ENCODE measurements at regions not wholly inside any gene's neighbourhood (a gene's known extent, or its start where the extent isn't known, plus 50 kb on each side); places are given as distances from the start of the nearest gene placed in this dataset.
"Not testable (repeated sequence)": the region's sequence is repeated elsewhere in the genome, so short reads cannot be mapped to it uniquely, and the experiment has no call there.

DNA sequence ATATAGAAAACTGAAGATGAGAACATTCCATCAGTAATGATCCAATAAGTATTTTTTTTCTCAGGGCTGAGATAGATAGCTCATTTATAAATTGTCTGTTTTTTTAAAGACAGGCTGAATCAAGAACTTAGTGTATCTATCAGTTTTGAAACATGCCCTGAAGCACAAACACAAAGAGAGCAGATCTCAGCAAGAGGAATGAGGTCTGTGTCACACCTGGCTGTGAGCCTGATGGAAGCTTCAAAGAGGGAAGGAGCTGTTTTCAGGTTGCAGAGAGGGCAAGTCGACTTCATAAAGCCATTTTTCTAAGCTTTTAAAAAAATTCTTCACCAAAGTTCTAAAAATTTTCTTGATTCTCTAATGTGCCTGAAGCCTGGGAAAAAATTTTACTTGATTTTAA lies 434.9 kb downstream of the PDGFC start:
- in situ Hi-C loops (cut with HindIII; ENCODE audit: low pct_unique_long_range_greater_than_20kb, low sequenced_read_pairs), result no loop called here
- DNase-seq (ENCODE audit: low read depth, low spot score), result no peak

DNA sequence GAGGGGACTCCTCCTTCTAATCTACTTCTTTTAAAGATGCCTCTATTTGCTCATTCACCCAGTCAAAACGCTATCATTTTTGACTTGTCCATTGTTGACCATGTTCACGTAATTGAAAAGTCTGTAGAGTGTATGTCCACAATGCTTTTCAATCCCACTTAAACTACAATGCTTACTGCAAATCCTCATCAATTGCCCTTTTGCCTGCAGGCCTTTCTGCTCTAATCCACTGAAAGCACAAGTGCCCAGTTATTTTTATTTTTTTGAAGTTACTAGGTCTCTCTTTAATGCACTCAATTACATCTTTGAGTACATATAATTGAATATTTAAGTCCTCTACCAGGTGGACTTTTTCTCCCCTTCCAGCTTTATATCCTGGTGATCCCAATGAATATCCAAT lies 437.4 kb downstream of the PDGFC start:
- in situ Hi-C loops (cut with HindIII; ENCODE audit: low pct_unique_long_range_greater_than_20kb, low sequenced_read_pairs), result no loop called here
- no peak for DNase-seq (ENCODE audit: low read depth, low spot score)

DNA sequence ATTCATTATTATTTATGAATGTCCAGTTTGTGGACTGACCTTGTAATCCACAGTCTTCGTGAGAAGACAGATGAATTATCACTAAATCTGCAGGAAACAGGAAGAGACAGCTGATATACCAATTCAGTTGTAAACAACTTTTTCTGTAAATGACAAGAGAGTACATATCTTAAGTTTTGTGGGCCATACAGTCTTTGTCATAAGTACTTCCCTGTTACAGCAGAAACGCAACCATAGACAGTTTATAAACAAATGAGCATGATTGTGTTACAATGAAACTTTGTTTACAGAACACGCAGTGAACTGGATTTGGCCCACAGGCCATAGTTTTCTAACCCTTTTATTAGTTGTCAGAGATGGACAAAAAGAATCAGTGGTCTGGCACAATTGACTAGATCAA lies 443.4 kb downstream of the PDGFC start:
- in situ Hi-C loops (cut with HindIII; ENCODE audit: low pct_unique_long_range_greater_than_20kb, low sequenced_read_pairs), result no loop called here
- DNase-seq (ENCODE audit: low read depth, low spot score), result no peak

DNA sequence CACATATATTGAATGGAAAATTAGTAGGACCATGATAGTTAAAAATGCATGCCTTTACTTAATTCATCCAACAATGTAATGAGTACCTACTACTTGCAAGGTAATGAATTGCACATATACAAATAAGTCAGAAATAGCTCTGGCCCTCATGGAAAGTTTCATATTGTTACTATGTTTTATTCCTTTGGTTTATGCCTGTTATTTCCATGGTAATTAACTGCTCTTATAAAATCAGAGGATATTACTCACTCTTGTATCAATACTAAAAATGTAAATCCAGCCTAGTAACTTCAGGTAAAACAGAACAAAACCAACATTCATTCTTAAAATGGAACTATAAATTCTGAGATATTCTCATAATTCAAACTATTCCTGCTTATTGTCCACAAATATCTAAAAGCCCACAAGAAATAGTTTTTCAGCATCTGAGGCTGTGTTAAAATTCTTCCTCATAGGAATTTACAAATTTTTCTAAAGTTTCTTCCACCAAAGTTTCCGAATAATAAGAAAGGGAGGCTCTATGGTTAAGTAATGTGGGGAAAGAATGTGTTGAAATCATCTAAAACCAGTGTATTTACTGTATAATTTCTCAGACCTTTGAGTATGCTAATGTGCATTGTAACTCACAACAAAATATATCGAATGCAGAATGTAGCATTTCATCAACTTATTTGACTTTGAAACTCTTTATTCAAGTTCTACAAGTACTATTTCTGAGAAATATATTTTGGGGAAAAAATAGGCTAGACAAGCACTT lies 444.2 kb downstream of the PDGFC start:
- in situ Hi-C loops (cut with HindIII; ENCODE audit: low pct_unique_long_range_greater_than_20kb, low sequenced_read_pairs), result no loop called here

DNA sequence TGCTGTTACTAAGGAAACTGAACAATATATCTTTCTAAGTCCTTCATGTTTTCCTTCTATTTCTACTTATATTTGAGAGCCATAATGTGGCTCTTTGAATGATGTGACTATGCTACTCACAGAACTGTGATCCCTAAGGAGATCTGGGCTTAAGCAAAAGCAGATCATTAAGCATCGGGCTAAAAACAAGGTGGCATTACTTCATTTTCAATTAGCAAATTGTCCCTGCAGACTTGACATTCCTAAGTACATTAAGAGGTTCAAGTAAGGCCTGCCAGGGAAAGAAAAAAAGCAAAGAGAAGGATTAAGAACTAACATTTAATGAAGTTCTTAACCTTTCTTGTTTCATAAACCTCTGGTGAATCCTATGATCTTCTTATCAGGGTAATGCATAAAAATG lies 447.6 kb downstream of the PDGFC start:
- in situ Hi-C loops (cut with HindIII; ENCODE audit: low pct_unique_long_range_greater_than_20kb, low sequenced_read_pairs), result no loop called here
- no peak for DNase-seq (ENCODE audit: low read depth, low spot score)

More for the DNA sequence above, 444.2 kb downstream of the PDGFC start:
- no peak for DNase-seq (ENCODE audit: low read depth, low spot score)

DNA sequence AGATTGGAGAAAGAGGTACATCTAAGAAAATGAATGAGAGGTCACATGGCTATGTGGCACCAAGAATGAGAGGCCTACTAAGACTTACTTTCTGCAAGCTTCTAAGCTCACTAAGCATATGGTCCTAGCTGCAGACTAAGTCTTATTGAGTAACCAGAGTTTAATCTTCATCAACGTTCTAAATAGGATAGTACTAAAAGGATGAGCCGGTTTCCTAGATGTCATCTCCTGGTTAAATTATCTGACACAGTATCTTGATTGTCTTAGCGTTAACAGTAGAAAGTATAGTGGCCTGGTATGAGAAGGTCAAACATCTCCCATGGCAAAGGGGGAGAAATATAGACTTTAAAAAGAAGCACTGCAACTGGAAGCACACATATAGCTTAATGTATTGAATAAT lies 448.1 kb downstream of the PDGFC start:
- DNase-seq (ENCODE audit: low read depth, low spot score), result no peak
- in situ Hi-C loops (cut with HindIII; ENCODE audit: low pct_unique_long_range_greater_than_20kb, low sequenced_read_pairs), result no loop called here

DNA sequence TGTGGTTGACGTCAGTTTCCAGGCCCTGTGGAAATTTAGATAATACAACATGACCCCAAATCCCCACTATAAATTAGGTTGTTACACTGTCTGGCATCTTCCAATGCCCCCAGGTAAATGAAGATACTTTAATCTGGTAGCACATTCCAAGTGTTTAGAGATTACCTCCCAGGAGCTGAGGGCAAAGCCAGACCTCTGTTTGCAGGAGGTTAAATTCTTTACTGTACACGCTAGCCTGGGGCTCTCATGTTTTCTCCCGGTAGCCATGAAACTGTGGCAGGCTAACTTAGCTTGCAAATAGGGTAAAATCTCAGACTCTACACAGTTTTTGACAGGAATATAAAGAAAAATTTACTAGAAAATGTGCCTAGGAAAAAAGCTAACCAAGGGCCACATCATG lies 450.0 kb downstream of the PDGFC start:
- no peak for DNase-seq (ENCODE audit: low read depth, low spot score)
- in situ Hi-C loops (cut with HindIII; ENCODE audit: low pct_unique_long_range_greater_than_20kb, low sequenced_read_pairs), result no loop called here

DNA sequence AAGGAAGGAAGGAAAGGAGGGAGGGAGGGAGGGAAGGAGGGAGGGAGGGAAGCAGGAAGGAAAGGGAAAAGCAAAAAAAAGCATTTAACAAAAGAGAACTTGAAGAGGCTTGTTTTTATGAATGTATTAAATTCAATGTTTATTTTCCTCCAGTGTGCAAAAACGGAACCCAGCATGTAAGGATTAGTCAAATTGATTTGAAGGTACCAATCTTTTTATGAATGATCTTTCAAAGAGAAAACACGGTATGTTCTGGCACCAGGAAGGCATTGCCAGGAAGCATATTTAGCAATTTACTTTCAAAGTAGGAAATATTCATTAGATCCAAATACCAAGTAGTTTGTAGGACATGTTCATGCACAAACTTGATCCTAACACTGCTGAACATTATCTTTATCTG lies 453.6 kb downstream of the PDGFC start:
- in situ Hi-C loops (cut with HindIII; ENCODE audit: low pct_unique_long_range_greater_than_20kb, low sequenced_read_pairs), result no loop called here
- no peak for DNase-seq (ENCODE audit: low read depth, low spot score)

DNA sequence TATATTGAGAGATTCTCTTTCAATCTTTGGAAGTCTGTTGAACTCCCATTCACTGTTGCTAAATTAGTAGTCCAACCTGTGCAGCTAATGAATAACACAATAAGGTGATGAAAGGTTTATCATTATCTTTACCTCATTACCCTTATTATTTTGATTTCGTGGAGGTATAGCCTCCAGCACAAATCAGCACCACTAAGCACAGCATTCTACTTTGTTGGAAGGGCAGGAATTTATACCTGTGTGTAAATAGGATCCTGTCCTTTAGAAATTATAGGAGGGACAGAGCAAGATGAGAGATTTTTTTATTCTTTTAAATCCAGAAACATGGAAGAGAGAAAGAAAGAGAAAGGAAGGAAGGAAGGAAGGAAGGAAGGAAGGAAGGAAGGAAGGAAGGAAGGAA lies 454.1 kb downstream of the PDGFC start:
- DNase-seq (ENCODE audit: low read depth, low spot score), result no peak
- in situ Hi-C loops (cut with HindIII; ENCODE audit: low pct_unique_long_range_greater_than_20kb, low sequenced_read_pairs), result no loop called here

DNA sequence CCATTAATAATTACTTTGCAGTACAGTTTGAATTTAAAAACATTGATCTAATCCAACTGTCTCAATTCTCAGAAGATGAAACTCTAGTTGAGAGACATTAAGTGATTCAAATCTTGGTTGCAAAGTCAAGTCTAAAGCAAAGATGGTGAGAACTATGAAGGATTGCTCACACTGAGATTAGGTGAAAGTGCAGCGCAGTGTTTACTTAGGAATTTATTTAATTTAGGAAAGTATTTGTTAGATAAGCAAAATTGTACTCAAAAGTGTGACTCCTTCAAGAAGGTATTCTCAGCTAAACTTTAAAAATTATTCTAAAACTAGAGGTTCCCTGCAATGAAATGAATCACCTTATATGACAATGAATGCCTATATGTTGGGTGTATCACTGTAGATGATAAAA lies 454.9 kb downstream of the PDGFC start:
- DNase-seq (ENCODE audit: low read depth, low spot score), result no peak
- in situ Hi-C loops (cut with HindIII; ENCODE audit: low pct_unique_long_range_greater_than_20kb, low sequenced_read_pairs), result no loop called here

DNA sequence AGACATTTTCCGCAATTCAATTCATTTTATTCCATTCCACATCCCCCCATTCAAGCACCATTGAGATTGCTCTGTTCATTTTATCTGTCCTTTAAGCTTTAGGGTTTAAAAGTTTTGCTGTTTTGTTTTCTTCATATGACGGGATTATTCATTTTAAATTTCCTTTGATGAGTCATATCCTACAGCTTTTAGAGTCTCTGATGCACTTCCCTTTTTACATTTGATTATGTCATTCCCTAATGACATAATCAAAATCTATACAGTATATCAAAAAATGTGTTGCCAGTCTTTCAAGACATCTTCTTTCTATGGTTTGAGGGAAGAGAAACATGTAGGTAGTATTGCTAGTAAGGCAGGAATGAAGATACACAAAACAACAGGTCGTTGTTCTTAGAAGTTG lies 456.3 kb downstream of the PDGFC start:
- DNase-seq (ENCODE audit: low read depth, low spot score), result no peak
- in situ Hi-C loops (cut with HindIII; ENCODE audit: low pct_unique_long_range_greater_than_20kb, low sequenced_read_pairs), result no loop called here

DNA sequence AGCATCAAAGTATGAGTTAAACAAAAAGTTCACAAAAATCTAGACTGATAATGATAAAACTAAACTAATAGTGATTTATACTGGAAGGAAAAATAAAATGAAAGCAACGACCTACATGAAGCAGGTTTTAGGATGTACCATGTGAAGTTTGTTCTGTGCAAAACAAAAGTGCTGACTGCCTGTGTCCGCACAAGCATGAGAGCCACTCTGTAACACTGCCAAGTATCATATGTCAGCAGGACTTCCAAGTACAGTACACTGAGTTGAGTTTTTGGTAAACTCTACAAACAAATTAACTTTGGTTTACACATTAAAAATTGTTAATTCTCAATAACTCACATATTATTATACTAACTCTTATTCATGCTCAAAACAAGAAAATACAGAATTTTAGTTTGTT lies 459.0 kb downstream of the PDGFC start:
- DNase-seq (ENCODE audit: low read depth, low spot score), result no peak
- in situ Hi-C loops (cut with HindIII; ENCODE audit: low pct_unique_long_range_greater_than_20kb, low sequenced_read_pairs), result no loop called here

DNA sequence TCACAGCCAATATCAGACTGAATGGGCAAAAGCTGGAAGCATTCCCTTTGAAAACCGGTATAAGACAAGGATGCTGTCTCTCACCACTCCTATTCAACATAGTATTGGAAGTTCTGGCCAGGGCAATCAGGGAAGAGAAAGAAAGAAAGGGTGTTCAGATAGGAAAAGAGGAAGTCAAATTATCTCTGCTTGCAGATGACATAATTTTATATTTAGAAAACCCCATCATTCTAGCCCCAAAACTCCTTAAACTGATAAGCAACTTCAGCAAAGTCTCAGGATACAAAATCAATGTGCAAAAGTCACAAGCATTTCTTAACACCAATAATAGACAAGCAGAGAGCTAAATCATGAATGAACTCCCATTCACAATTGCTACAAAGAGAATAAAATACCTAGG lies 461.7 kb downstream of the PDGFC start:
- DNase-seq (ENCODE audit: low read depth, low spot score); in situ Hi-C loops (cut with HindIII; ENCODE audit: low pct_unique_long_range_greater_than_20kb, low sequenced_read_pairs): not testable (repeated sequence)

DNA sequence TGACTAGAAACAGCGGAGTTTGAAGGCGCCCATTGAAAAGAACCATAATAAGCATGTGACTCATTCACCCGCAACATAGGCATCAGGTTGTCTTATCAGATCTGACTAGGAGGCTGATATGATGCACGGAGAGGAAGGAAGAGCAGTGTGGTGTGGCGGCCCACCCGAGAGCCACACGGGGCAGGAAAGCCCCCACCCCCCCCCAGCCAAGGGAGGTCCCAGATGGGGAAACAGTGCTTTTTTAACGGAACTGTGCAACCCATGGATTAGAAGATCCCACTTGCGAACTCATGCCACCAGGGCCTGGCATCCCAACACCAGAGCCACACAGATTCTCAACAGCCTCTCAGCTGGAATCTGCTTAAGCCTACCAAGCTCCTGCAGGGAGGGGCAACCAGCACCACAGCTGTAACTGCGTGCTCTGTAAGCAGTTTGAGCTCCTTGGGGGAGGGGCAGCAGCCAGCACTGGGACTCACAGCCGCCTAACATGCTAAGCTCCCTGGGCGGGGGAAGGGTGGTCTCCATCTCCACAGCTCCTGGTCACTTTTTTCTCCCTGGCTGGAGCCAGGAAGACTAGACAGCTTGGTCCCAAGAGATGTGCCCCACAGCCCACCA lies 466.2 kb downstream of the PDGFC start:
- DNase-seq (ENCODE audit: low read depth, low spot score), result no peak
- in situ Hi-C loops (cut with HindIII; ENCODE audit: low pct_unique_long_range_greater_than_20kb, low sequenced_read_pairs), result no loop called here

DNA sequence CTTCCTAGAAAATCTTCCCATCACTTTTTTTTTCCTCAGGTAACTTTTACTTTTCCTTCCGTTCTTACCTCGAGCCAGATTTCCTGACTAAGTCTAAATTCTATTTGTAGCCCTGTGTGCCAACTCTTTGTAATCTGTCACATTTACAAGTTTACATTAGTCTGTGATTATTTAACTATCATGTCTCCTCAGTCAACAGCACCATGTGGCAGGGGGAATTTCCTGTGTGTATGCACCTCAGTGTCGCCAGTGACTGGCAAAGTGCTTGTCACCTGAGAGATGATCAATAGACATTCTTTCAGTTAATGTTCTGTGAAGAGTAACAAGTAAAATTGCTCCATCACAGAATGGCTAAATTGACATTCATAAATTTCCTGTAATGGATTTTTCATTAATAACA lies 468.5 kb downstream of the PDGFC start:
- in situ Hi-C loops (cut with HindIII; ENCODE audit: low pct_unique_long_range_greater_than_20kb, low sequenced_read_pairs), result no loop called here
- DNase-seq (ENCODE audit: low read depth, low spot score), result no peak

DNA sequence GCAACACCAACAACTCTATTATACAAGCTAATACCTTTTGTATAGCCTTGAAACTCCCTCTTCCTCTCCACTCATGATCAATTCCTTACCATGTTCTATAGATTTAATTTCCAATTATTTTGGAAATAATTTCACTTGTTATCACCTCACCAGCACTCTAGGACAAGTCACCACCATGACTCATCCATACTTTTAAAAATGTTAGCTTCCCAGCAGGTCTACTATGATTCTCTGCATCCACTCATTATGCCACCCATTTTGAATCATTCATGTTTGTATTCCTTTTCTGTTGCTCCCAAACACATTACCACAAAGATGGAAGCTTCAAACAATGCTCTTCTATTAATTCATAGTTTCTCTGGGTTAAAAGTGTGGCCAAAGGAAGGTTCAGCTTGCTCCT lies 469.6 kb downstream of the PDGFC start:
- DNase-seq (ENCODE audit: low read depth, low spot score), result no peak
- in situ Hi-C loops (cut with HindIII; ENCODE audit: low pct_unique_long_range_greater_than_20kb, low sequenced_read_pairs), result no loop called here

DNA sequence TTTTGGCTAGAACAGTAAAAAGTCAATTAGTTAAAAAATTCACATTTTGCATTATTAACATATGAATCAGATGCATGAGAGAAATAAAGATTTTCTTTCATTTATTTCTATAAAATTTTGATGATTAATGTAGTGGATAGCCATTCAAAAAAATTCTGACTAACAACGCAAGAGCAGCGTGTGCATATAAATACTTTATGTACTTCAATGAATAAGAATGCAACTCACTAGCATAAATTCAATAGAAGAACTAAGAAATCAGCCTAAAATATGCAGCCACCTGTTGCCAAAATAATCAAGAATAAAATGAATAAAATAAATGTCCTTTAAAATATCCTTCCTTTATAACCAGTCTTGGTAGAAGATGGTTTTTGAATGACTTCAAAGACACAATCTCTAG lies 471.9 kb downstream of the PDGFC start:
- in situ Hi-C loops (cut with HindIII; ENCODE audit: low pct_unique_long_range_greater_than_20kb, low sequenced_read_pairs), result no loop called here
- DNase-seq (ENCODE audit: low read depth, low spot score), result no peak

DNA sequence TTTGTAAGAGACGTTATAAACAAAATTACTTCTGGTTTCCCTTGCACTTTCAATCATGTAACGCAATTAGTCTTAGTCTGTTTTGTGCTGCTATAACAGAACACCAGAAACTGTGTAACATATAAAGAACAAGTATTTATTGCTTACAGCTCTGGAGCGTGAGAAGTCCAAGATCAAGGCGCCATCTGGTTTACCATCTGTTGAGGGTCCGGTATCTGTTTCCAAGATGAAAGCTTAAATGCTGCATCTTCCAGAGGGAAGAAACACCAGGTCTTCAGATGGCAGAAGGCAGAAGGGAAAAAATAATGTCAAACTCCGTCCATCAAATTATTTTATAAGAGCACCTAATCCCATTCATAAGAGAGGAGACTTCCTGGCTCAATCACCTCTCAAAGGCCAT lies 474.1 kb downstream of the PDGFC start:
- in situ Hi-C loops (cut with HindIII; ENCODE audit: low pct_unique_long_range_greater_than_20kb, low sequenced_read_pairs), result no loop called here

DNA sequence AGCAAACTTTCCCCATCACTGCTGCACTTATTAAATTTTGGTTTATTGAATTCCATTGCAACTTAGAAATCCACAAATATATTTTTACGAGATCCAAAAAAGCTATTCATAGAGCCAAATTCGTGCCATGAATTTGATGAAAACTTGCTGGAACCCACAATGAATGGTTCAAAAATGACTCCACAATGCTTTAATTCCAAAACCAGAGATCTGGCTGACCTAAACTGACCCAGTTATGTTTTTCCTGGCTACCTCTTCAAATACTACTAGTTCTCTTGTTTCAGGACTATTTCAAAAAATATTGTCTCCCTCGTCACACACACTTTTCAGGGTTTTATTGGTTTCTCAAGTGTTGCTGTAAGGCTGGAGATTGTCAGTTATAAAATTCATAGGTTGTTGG lies 474.8 kb downstream of the PDGFC start:
- in situ Hi-C loops (cut with HindIII; ENCODE audit: low pct_unique_long_range_greater_than_20kb, low sequenced_read_pairs), result no loop called here
- DNase-seq (ENCODE audit: low read depth, low spot score), result no peak

More for the DNA sequence above, 474.1 kb downstream of the PDGFC start:
- no peak for DNase-seq (ENCODE audit: low read depth, low spot score)
